Activated T-cell treated with anti-CD3 and anti-CD28 coated beads, Interleukin-2, amount 50 U/mL, for 24 hours (primary cell): ENCODE measurements at regions not wholly inside any gene's neighbourhood (a gene's known extent, or its start where the extent isn't known, plus 50 kb on each side); places are given as distances from the start of the nearest gene placed in this dataset.
A peak's percentile ranks its signal among the peaks of the same experiment; 100 is the strongest.

Experiments
- DNase-seq: peaks from one replicate; pipeline ENCODE4 v3.0.0-alpha.2; 2020
- H3K27ac Mint-ChIP-seq: 2 replicates; pipeline ENCODE4 v1.8.0; 2020; ENCODE audit warnings: mild to moderate bottlenecking, mixed read lengths
- H3K27me3 Mint-ChIP-seq: 2 replicates; pipeline ENCODE4 v1.8.0; 2020; ENCODE audit warnings: mixed read lengths
- H3K36me3 Mint-ChIP-seq: 2 replicates; pipeline ENCODE4 v1.8.0; 2020; ENCODE audit warnings: low read depth, mixed read lengths
- H3K4me1 Mint-ChIP-seq: 2 replicates; pipeline ENCODE4 v1.8.0; 2020; ENCODE audit warnings: low read depth, mixed read lengths
- H3K4me3 Mint-ChIP-seq: 2 replicates; pipeline ENCODE4 v1.8.0; 2020; ENCODE audit warnings: mild to moderate bottlenecking, moderate library complexity, mixed read lengths
- H3K9me3 Mint-ChIP-seq: 2 replicates; pipeline ENCODE4 v1.8.0; 2020; ENCODE audit warnings: mixed read lengths

DNA sequence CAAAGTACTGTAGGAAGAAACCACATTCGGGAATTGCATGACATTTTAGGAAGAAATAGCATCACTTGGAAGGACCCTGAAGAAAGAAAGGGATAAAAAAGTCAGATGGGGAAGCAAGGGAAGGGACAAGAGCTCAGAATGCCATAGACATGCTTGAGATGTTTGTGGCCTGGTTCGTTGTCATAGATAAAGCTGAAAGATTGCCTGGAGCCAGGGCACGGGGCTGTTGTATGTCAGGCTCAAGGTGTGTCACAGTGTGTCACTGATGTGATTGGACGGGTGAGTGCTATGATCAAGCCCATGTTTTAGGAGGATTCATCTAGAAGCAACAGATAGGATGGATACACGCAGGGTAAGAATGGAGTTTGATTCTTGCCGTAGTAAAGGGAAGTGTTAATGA lies 216.2 kb upstream of the SOX4 start:
- Mint-ChIP-seq H3K27ac (no peak overlapping the region), H3K27me3 (no peaks in the 10 kb centered on the region), H3K4me3 (no peak overlapping the region), H3K36me3 (no peaks in the 10 kb centered on the region), H3K9me3 (no peaks in the 10 kb centered on the region), H3K4me1 (no peaks in the 10 kb centered on the region)
- no peak for DNase-seq

DNA sequence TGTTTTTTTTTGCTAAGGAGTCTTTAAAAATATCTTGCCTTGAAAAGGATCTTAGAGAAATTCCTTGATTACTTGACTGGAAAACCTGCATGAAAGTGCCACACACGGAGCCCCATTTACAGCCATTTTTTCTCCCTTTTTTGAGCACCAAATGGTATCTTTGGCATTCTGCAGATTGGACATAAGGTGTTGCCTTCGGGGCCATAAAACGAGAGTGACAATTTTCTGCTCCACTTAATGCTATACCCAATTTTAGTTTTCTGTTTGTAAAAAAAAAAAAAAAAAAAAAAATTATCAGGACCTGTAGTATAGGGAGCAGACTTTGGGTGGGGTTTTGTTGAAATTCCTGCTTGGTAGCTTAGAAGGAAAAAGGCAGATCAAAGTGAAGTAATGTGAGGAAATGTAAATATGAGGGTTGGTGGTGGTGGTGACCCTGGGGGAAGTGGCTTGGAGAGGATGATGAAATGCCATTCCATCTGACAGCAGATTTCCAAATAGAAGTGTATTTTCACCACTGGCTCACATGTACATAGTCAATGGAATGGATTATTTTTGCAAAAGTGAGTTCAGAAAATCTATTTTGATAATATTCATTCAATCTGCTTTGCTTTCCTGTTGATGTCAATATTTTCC lies 212.1 kb upstream of the SOX4 start:
- Mint-ChIP-seq H3K27ac (no peak overlapping the region), H3K9me3 (no peaks in the 10 kb centered on the region), H3K27me3 (no peaks in the 10 kb centered on the region), H3K36me3 (no peaks in the 10 kb centered on the region), H3K4me3 (no peak overlapping the region), H3K4me1 (no peaks in the 10 kb centered on the region)
- no peak for DNase-seq

- H3K27me3 Mint-ChIP-seq, result no peaks in the 10 kb centered on the region
Measured at GRCh38 chr6:21382821-21383449, 210.6 kb upstream of the SOX4 start.

GRCh38 chr6:21383450-21384085 lies 210.0 kb upstream of the SOX4 start:
- DNase-seq, result no peak
- Mint-ChIP-seq H3K27me3 (no peaks in the 10 kb centered on the region), H3K4me1 (no peaks in the 10 kb centered on the region), H3K36me3 (no peaks in the 10 kb centered on the region), H3K27ac (no peak overlapping the region), H3K9me3 (no peaks in the 10 kb centered on the region), H3K4me3 (no peak overlapping the region)

More at GRCh38 chr6:21382821-21383449, 210.6 kb upstream of the SOX4 start:
- Mint-ChIP-seq H3K4me1 (no peaks in the 10 kb centered on the region), H3K27ac (no peak overlapping the region), H3K9me3 (no peaks in the 10 kb centered on the region), H3K4me3 (no peak overlapping the region), H3K36me3 (no peaks in the 10 kb centered on the region)
- no peak for DNase-seq

- H3K9me3 Mint-ChIP-seq, result no peaks in the 10 kb centered on the region
- H3K27ac Mint-ChIP-seq, result no peak overlapping the region
- no peaks in the 10 kb centered on the region for H3K36me3 Mint-ChIP-seq
- no peaks in the 10 kb centered on the region for H3K4me1 Mint-ChIP-seq
- H3K4me3 Mint-ChIP-seq, result no peak overlapping the region
- DNase-seq, result no peak
- no peaks in the 10 kb centered on the region for H3K27me3 Mint-ChIP-seq
Measured at GRCh38 chr6:21384216-21384615, 209.3 kb upstream of the SOX4 start.

GRCh38 chr6:21386744-21387143 lies 206.8 kb upstream of the SOX4 start:
- Mint-ChIP-seq H3K27ac (no peak overlapping the region), H3K27me3 (no peaks in the 10 kb centered on the region), H3K4me3 (no peak overlapping the region), H3K4me1 (no peaks in the 10 kb centered on the region), H3K36me3 (no peaks in the 10 kb centered on the region), H3K9me3 (no peaks in the 10 kb centered on the region)
- no peak for DNase-seq

DNA sequence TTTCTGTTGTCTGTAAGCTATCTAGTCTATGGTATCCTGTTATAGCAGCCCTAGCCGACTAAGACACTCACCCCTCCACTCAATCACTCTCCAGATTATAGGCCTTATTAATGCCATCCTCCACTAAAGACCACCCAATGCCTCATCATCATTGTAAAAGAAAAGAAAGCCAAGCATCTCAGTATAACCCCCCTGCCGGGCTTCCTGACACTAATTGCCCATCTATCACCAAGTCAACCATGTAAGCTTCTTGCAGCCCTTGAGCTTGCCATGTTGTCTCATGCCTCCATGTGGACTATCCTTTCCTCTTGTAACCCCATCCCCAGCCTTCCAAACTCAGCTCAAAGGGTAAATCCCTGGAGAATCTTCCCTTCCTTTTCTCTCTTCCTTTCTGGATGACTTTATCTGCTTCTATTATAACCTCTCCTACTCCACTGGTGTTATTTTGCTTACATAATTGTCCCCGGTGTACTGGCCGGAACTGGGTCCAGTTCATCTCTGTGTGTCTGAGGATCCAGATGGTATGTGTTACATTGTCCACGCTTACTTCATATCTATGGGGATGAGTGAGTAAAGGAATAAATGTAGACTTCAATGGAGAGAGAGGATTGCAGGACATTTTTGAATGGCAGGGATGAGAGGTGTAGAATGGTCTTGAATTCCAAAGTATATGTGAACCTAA lies 202.9 kb upstream of the SOX4 start:
- Mint-ChIP-seq H3K27ac (no peak overlapping the region), H3K27me3 (peaks cover 4% of the 10 kb centered on the region), H3K4me1 (no peaks in the 10 kb centered on the region), H3K36me3 (no peaks in the 10 kb centered on the region), H3K9me3 (no peaks in the 10 kb centered on the region), H3K4me3 (no peak overlapping the region)
- DNase-seq, result no peak

DNA sequence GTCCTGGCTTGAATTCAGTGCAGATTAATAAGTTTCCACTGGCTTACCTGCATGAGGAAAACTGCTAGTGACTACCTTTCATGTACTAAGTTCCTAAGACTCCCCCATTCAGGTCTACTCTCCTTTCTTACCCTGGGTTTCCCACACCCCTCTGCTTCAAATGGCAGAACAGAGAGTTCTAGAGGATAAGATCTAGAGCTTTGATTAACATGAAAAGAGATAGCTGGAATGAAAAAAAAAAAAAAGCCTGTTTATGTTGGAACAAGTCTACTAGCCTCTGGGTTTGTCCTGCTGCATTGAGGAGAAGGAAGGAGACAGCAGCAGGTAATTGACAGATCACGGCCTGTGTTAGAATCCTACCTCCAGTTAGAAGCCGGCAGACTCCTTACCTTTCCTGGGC lies 201.4 kb upstream of the SOX4 start:
- Mint-ChIP-seq H3K36me3 (no peaks in the 10 kb centered on the region), H3K9me3 (no peaks in the 10 kb centered on the region), H3K27me3 (peaks cover 4% of the 10 kb centered on the region), H3K4me1 (no peaks in the 10 kb centered on the region), H3K27ac (no peak overlapping the region), H3K4me3 (no peak overlapping the region)
- no peak for DNase-seq

DNA sequence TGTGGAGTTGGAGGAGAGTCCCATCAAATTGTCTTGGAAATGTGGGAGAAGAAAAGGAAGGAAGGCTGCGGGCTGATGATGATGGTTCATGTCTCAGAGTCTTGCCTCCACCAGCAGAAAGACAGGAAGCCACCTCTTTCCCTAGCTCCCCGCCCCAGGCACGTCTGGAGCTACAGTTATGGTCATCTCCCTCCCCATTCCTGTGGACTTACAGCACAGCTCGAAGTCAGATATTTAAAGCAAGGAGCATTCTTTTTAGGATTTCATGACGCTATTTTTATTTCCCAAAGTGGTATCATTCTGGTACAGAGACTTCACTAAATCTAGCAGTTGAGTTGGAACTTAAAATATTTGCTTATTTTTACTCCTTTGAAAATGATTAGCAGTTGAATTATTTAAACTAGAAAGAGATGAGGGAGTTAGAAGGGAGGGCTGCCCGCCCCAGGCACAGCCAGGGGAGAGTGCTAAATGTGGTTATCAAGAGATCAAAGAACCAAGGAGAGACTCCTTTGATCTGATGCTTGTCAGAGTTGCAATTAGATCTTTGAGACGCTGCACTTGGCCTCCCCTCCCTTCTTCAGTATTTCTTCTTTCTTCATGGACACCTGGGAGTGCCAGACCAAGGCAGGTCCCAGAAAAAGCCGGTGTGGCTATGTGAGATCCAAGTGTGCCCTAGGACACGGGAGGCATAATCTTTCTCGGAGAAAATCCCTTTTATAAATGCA lies 199.9 kb upstream of the SOX4 start:
- Mint-ChIP-seq H3K4me3 (no peak overlapping the region), H3K4me1 (no peaks in the 10 kb centered on the region), H3K27me3 (peaks cover 10% of the 10 kb centered on the region), H3K36me3 (no peaks in the 10 kb centered on the region), H3K9me3 (no peaks in the 10 kb centered on the region), H3K27ac (no peak overlapping the region)
- no peak for DNase-seq

GRCh38 chr6:21395121-21395520 lies 198.4 kb upstream of the SOX4 start:
- Mint-ChIP-seq H3K36me3 (no peaks in the 10 kb centered on the region), H3K27ac (no peak overlapping the region), H3K4me1 (no peaks in the 10 kb centered on the region), H3K9me3 (no peaks in the 10 kb centered on the region), H3K27me3 (peaks cover 14% of the 10 kb centered on the region), H3K4me3 (no peak overlapping the region)
- DNase-seq, result no peak

DNA sequence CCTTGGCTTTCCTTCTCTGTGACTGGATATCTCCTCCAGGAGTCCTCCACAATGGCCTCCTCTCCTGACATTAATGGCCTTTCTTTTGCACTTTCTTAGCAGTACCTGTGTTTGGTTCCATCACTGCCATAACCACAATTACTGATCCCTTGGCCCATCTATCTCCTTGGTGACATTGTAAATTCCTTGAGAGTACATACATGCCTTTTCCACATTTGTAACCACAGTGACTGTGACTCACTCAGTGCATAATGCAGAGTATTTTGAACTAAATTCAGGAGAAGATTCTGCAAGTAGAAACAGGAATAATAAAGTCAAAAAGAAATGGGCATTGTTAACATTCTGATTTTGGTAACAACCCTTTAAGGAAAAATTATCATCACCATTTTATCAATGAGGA lies 197.2 kb upstream of the SOX4 start:
- no peaks in the 10 kb centered on the region for H3K4me1 Mint-ChIP-seq
- peaks cover 14% of the 10 kb centered on the region for H3K27me3 Mint-ChIP-seq
- H3K4me3 Mint-ChIP-seq, result no peak overlapping the region
- no peaks in the 10 kb centered on the region for H3K36me3 Mint-ChIP-seq
- no peak overlapping the region for H3K27ac Mint-ChIP-seq
- H3K9me3 Mint-ChIP-seq, result no peaks in the 10 kb centered on the region
- no peak for DNase-seq

- no peaks in the 10 kb centered on the region for H3K9me3 Mint-ChIP-seq
- no peaks in the 10 kb centered on the region for H3K36me3 Mint-ChIP-seq
- no peak overlapping the region for H3K27ac Mint-ChIP-seq
- H3K27me3 Mint-ChIP-seq, result peaks cover 18% of the 10 kb centered on the region
- H3K4me3 Mint-ChIP-seq, result no peak overlapping the region
- H3K4me1 Mint-ChIP-seq, result peaks cover 14% of the 10 kb centered on the region
- no peak for DNase-seq
Measured at GRCh38 chr6:21398741-21399325, 194.7 kb upstream of the SOX4 start.

DNA sequence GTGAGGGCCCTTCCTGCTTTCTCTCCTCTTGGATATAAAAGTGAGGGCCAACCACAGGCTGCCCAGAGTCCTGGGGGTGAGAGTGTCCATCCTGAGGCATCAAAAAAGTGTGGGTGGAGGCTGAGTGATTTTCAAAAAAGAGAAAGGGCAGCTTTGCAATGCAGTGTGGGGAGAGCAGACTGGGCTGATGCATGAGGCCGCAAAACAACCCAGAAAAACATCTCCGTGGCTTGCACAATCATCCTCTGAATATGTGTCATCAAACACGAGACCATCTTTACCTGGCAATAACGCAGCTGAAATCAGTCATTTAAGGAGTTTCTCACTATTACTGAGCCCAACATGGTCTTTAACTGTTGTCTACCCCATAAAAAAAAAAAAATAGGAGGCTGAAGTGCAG lies 191.2 kb upstream of the SOX4 start:
- no peak overlapping the region for H3K4me3 Mint-ChIP-seq
- H3K27me3 Mint-ChIP-seq, result peaks cover 35% of the 10 kb centered on the region
- H3K27ac Mint-ChIP-seq, result peak overlapping the region; percentile 55
- H3K9me3 Mint-ChIP-seq, result no peaks in the 10 kb centered on the region
- no peak for DNase-seq
- H3K36me3 Mint-ChIP-seq, result no peaks in the 10 kb centered on the region
- peaks cover 14% of the 10 kb centered on the region for H3K4me1 Mint-ChIP-seq

- Mint-ChIP-seq H3K4me3 (no peak overlapping the region), H3K9me3 (no peaks in the 10 kb centered on the region), H3K4me1 (peaks cover 14% of the 10 kb centered on the region), H3K27me3 (peaks cover 33% of the 10 kb centered on the region), H3K27ac (no peak overlapping the region), H3K36me3 (no peaks in the 10 kb centered on the region)
- no peak for DNase-seq
Measured at GRCh38 chr6:21404577-21404976, 189.0 kb upstream of the SOX4 start.
